ENCODE measurements at regions not wholly inside any gene's neighbourhood (a gene's known extent, or its start where the extent isn't known, plus 50 kb on each side); places are given as distances from the start of the nearest gene placed in this dataset.

DNA sequence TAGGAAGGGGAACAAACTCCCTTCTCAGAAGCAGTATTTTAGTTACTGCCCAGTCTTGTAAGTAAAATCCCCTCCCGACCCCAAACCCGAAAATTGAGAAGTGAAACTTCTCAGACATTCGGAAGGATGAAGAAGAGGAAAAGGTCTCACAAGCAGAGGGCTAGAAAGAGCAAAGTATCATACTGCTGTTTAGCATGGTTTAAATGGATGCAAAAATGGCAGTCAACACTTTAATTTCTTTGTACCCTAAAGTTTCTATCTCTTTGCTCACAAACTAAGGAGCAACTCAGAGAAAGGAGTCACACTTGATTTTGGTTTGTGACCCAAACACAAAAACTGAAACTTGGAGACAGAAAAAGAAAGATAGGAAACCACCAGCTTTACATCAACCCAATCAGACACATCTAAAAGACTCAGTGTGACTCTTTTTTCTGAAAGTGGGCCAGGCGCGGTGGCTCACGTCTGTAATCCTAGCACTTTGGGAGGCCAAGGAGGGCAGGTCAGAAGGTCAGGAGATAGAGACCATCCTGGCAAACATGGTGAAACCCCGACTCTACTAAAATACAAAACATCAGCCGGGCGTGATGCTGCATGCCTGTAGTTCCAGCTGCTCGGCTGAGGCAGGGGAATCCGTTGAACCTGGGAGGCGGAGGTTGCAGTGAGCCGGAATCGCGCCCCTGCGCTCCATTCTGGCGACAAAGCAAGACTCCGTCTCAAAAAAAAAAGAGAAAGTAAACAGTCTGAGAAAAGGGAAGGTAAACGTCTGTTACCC lies 63.2 kb upstream of the ATP11B start:
- TF ChIP-seq POLR2AphosphoS5 (IDR thresholded peaks at IDR 0.05) (no peak), CTCF (IDR thresholded peaks at IDR 0.05) (no peak), POLR2A (IDR thresholded peaks at IDR 0.05) (no peak)

Data from prostate gland (tissue), 2 donors.